Cerebellar cortex (tissue), 1 donor: ENCODE measurements at regions not wholly inside any gene's neighbourhood (a gene's known extent, or its start where the extent isn't known, plus 50 kb on each side); places are given as distances from the start of the nearest gene placed in this dataset.

Experiments used
- DNase-seq: peaks from one replicate; pipeline ENCODE4 v3.0.0-alpha.2; 2015; ENCODE audit warnings: low spot score

DNA sequence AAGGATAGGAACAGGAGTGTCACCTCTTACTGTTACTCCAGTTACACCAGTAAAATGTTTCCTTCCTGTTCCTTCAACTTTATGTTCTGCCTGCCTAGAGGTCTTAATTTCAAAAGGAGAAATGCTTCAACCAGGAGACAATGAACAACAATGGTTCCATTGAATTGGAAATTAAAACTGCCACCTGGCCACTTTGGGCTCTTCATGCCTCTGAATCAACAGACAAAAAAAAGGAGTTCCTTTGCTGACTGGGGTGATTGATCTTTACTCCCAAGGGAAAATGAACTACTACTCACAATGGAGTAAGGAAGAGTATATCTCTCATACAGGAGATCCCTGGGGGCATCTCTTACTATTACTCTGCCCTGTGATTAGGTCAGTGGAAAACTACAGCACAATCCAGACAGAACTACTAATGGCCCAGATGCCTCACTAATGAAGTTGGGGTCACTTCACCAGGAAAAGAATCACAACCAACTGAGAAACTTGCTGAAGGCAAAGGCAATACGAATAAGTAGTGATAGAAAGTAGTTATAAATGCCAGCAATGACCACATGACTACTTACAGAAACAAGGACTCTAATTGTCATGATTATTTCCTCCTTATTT, 76.6 kb upstream of the PRDX6 start:
- no peak for DNase-seq

DNA sequence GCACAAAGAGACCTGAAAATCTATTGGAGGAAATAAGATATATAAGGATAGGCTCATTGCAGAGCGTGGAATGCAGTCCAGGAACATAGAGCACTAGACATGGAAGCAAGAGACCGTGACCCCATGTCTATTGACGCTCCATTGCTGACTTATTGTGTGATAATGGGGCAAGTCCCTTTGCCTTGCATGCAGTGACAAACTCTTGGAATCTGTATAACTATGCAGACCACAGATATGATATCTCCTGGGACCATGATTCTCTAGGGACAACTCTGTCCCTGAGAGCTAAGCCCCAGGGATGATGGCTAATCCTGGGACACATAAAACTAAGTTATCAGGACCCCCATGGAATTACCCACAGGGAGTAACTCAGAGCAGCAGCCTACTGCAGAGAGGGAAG, 73.1 kb upstream of the PRDX6 start:
- no peak for DNase-seq

DNA sequence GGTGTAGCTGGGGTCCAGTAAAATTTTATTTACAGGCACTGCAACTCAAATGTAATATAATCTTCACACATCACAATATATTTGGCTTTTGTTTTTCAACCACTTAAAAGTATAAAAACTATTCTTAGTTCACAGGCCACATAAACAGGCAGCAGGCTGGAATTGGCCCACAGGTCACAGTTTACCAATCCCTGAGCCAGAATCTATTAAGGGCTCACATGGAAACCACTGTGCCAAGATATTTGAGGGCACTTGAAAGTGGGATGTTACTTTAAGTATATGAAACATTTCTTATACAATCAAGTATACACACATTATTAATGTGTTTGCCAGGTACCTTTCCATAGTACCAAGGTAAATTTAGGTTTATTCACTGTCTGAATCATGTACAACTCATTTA, 71.9 kb upstream of the PRDX6 start:
- no peak for DNase-seq

DNA sequence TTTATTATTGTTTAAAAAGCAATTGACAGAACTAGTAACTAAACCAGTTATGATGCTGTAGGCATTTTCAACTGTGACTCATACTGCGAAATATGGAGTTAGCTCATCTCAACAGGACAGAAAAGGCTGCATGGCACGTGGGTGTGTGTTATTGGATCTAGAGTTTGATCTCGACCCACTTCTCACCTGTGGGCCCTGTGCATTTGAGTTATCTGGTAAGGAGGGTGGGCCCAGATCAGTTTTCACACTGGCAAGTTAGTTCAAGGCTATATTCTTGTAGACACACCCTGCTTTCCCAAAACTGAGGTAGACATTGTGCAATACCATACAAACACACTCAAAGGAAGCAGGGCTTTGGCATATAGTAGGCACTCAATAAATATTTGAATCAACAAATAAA, 71.3 kb upstream of the PRDX6 start:
- DNase-seq: no peak

DNA sequence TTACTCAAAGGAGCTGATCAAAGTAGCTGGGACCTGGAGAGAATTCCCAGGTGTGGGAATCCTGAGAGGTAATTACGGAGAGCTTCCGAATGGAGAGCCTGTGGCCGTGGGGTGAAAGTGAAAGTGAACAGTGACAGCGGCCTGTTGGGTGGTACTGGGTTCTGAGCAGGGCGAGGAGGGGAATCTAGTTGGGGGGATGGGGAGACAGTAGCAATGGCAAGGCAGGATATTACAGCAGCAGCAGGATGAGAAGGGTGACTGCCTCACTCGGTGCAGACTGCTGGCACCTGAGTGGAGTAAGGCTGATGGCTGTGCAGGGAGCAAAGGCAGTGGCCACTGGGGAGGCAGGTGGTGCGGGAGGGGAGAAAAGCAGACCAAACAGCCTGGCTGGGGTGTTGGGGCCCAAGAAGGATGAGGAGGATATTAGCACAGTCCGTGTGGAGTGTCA, 70.3 kb upstream of the PRDX6 start:
- DNase-seq: no peak

DNA sequence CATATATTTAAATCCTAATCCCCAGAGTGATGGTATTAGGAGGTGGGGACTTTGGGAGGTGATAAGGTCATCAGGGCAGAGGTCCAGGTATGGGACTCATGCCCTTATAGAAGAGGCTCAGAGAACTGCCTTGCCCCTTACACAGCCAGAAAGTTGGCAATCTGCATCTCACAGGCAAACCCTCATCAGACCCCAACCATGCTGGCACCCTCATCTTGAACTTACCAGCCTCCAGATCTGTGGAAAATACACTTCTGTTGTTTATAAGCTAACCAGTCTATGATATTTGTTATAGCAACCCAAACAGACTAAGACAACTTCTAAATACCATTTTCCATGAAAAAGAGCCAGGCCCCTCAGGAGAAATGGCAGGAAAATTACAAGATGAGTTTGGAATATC, 69.3 kb upstream of the PRDX6 start:
- DNase-seq: no peak

DNA sequence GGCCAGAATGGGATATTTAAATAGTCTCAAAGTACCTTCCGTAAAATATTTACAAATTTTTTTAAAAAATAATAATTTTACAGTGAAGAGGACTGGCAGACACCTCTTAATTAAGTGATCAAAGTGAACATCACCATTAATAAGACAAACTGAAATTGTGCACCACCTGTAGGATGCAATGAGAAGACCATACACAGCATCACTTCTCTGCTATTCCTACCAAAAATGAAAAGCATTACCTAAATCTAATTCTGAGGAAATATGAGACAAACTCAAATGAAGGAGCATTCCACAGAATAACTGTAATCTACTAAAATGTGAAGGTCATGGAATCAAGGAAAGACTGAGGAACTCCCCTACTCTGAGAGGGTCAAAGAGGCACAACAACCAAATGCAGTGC, 68.2 kb upstream of the PRDX6 start:
- no peak for DNase-seq

DNA sequence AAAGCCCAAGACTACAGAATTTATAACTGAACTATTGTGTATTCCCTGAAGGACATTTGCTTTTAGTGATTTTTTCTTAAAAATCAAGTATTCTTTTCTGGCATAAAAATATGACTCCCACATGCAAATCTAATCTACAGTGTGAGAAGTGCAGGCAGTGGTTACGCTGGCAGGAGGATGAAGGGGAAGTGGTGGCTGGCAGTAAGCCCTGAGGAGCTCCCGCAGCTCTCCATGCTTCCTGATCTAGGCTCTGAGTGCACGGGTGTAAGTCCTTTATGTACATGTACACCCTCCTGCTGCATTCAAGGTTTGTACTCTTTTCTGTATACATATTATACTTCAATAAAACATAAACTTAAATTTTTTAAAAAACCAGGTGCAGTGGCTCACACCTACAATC, 67.5 kb upstream of the PRDX6 start:
- DNase-seq: no peak

DNA sequence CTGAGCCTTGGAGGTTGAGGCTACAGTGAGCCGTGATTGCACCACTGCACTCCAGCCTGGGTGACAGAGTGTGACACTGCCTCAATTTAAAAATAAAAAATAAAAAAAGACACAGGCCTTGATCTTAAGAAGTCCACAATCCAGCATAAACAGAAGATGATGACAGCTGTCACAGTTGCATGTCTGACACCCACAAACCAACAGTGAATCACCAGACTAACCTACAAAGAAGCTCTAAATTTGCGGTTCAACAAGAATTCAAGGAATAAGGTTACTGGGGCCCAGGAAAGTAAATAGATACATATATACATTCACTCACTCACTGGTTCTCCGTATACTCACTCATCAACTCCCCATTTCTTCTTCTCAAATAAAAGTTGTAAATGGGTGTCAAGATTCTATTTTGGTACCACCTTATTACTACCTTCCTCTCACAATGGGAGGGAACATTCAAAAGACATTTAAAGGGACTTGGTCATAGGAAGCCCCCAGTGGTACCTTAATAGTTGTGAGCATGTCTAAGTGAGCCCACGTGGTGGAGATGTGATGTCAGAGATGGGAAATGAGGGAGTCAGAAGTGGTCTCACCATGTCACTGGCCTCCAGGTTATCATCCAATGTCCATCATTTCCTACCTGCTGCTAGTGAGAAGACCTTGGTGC, 66.9 kb upstream of the PRDX6 start:
- DNase-seq: no peak

DNA sequence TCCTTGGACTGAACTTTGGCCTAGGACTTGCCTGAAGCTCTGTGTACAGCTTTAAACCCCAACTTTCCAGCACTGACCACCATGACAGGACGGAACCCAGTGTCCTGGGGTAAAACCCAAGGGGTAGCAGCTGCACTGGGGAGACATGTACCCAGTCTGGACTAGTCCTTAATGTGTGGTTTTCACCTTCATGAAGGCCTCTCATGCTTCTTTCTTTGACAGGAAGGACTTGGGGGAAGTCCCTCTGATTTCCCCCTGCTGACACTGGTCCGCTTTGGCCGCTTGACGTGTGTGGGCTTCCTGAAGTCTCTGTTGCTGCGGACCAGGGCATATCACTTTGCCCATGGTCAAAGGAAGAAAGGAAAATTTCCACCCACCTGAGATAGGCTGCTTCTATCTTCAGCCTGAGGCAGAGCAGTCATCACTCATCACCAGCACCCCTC, 66.3 kb upstream of the PRDX6 start:
- DNase-seq: no peak

DNA sequence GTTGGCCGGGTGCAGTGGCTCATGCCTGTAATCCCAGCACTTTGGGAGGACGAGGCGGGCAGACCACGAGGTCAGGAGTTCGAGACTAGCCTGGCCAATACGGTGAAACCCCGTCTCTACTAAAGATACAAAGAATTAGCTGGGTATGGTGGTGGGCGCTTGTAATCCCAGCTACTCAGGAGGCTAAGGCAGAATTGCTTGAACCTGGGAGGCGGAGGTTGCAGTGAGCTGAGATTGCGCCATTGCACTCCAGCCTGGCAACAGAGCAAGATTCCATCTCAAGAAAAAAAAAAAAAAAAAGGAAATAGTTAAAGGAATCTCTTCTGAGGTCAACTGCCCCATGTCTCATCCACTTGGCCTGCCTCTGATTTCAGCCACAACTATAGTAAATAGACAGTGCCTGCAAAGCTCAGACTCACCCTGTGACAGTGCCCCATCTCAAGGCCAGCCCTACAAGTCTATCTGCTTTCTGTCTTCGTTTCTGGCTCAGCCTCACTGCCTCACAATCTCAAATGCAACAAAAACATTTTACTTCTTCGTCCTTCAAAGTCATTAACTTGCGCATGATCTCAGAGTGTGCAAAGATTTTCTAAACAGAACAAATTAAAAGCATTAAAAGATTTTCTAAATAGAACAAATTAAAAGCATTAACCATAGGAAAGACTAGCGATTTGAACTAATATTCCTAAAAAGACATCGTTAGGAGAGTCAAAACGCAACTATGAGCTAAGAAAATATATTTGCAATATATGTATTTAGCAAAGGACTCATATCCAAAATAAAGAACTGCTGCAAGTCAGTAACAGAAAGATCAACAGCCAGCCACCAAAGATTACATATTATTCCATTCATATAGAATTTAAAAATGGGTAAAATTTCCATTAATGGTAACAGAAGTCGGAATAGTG, 65.0 kb upstream of the PRDX6 start:
- DNase-seq: no peak

DNA sequence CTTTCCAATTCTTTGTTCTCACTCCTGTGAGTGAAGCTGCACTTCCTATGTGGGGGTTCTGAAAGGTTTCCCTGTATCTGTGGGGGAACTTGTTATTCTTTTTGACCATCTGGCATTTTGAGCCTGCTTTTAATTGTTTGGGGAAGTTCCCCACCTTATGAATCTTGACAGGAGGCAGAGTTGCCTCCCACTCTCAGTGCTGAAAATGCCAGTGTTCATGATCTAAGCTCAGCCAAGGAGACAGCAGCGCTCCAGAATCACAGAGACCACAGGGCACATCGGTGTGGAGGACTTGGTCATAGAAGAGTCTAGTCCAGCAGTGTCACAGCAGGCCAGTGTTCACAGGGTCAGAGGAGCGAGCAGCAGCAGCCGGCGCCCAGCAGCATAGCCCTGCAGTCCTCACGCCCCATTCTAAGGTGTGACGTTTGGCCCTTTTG, 63.8 kb upstream of the PRDX6 start:
- DNase-seq: no peak

DNA sequence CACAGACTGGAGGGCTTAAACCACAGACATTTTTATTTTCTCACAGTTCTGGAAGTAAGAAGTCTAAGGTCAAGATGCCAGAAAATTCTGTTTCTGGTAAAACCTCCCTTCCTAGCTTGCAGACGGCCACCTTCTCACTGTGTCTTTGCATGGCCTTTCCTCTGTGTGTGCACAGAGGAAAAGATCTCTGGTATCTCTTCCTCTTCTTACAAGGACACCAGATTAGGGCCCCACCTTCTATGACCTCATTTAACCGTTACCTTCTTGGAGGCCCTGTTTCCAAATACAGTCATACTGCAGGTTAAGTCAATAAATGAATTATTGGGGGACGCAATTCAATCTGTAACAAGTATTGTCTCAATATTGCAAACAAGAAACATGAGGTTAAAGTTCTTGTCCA, 63.0 kb upstream of the PRDX6 start:
- DNase-seq: no peak

DNA sequence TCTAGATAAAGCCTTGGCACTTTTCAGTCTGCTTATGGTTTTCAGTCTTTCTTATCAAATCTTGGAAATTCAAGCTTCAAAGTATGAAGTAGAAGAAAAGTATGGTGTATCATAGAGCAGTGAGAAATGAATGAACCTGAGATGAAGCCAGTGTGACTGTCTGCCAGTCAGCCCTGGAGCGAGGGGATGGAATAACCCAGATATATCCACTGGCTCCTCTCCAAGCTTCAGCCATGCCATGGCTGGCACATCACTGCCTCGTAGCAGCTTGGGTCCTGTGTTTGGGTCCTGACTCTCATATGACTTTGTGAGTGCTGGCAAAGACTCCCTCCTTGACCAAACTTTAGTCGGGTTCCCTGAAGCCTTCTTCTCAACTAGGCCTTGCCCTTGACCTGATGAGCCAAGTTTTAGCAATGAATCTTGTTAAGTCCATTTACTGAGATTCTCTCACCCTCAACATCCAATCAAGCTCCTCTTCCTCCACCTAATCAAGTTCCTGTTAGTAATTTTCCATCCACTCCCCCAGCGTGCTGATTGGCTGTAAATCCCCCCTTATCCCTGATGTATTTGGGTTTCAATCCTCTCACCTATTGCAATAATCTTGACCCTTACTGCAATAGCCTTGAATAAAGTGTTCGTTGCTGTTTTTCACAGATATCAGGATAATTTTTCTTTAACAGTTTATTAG, 62.5 kb upstream of the PRDX6 start:
- peak; percentile 31 for DNase-seq

DNA sequence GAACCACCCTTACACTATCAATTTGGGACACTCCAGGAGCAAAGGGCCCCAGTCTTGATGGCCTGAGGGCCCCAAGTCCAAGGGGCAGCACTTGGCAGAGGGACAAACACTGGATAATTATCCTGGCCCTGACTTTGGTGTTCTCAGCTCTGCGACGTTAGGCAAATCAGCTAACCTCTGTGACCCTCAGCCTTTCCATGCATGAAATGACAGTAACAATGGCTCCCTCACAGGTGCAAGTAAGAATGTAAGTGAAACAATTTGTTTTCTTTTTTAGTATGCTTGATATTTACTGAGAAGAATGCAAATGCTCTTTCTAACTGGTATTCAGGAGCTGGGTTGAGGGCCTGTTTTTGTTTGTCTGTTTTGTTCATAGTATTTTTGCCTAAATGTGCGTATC, 61.6 kb upstream of the PRDX6 start:
- no peak for DNase-seq

DNA sequence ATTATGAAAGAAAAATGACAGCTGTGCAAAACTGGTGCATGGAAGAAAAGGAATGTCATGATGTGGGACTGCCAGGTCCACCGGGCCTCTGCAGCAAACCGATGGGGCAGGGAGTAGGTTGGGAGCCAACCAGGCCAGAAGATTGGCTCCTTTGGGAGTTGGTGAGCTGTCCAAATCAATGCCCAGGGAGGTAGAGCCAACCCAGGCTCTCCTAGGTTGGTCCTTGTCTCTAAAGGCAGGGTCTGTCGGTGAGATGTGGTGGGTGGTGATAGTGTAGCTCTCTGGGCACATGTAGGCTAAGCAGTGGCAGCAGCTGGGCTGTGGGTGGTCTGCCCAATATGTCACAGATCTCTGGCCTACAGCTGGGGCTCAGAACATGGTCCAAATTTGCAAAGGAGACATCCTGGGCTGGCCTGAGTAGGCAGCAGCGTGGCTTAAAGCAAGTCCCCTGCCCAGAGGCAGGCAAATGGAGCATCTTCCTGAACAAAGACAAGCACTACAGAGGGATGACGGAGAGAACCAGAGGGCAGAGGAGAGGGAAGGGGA, 61.2 kb upstream of the PRDX6 start:
- no peak for DNase-seq

DNA sequence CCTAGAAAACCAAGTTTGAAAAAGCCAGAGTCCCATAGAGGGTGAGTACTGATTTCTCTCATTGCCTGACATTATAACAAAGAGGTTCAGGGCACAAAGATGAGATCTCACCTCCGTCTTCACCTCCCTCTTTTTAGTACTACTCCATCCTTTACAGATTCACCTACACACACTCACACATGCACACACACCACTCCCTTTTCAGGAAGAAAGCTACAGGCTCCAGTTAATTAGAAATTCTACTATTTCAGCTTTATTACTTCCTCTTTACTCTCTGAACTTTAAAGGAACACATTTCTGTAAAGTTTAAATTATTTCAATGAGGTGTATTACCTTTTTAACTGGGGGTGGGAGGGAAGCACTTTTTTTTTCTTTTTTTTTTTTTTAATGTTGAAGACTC, 59.6 kb upstream of the PRDX6 start:
- DNase-seq: no peak

DNA sequence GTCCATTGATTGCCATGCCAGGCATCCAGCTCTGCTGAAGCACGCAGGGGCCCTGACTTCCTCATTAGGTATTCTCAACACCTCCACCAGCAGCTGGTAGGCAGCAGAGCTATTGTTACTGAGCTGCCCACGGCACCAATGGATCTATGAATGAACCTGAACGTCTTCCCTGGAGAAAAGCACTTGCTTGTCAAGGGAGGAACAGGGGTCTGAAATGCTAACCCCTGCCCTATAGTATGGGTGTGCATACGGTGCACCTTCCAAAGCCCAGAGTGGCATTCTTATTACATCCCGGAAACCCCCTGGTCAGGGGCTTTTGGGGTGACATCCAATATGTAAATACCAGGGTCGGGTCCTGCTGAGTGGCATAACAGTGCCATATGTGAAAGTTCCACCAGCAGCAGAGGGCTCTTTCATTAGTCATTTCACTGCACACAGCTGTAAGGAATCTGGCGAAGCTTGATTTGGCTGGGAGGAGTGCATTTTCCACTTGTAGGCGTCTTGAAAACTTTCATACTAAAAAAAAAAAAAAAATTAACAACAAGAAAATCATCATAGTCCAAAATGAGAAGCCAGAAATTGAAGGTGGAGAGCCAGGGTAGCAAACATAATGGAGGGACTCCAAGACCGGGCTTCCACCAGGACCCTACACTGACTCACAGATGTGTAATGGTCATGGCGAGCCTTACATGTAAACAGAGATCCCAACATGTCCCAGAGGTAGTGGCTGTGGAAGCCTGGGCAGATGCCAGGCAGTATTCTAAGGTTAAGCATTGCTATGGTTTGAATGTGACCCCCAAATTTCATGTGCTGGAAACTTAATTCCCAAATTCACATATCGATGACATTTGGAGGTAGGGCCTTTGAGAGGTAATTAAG, 58.8 kb upstream of the PRDX6 start:
- DNase-seq: no peak

DNA sequence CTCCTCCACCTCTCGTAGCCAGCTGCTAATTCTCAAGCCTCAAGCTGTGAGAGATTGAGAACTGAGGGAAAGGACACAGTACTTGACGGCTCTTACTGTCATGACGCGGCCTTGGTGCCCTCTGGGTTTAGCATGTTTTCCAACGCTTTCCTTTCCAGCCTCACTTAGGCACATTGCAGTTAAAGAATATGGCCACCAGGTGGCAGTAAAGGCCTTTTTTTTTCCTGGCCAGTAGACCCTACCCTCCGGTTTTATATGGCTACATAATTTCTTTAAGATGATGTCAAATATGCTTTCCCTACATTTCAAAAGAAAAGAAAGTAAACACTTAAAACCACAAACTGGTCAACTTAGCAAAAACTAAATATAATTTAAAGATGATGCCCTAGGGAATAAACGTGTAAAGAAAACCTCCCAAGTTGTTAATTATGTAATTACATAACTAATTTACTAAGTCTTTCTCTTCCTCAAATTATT, 56.8 kb upstream of the PRDX6 start:
- DNase-seq: peak; percentile 65

DNA sequence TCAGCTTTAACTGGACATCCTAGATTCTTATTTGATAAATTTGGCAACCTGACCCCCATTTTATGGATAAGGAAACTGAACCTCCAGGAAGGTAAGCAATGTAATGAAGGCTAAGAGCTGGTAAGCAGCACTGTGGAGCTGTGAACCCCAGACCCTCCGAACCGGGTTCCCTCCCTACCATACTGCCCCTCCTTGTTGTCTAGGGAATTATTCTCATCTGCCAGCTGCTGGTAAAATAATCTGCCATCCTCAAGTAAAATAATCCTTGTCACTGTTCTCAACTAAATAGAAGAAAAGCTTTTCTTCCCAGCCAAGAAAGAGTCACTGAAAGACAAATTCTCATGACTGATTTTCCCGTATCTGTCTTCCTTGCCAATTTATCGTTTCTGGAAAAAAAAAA, 55.8 kb upstream of the PRDX6 start:
- no peak for DNase-seq

DNA sequence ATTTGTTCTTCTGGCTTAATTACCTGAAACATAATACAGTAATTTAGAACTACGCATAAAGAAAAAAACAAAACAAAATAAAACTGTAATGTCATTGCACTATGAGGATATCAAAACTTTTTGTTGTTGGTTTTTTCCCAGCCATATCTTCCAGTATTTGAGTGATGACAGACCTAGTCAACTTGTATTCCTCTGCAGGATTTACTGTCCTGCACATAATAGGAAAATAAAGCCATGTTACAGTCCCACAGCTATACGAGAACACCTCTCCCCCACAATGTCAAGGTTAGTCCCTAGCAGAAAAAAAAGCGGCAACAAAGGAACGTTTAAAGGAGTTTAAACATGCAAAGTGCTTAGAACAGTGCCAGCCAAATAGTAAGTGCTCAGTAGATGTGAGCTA, 55.3 kb upstream of the PRDX6 start:
- DNase-seq: no peak
